GM12875 (cell line): ENCODE measurements at regions not wholly inside any gene's neighbourhood (a gene's known extent, or its start where the extent isn't known, plus 50 kb on each side); places are given as distances from the start of the nearest gene placed in this dataset.
"Not testable (repeated sequence)": the region's sequence is repeated elsewhere in the genome, so short reads cannot be mapped to it uniquely, and the experiment has no call there.

ENCODE experiments used
- H3K4me3 ChIP-seq: one replicate; pipeline ENCODE4 v1.5.1; 2011; ENCODE audit warnings: low read depth, low read length, control low read depth
- TF ChIP-seq, protein P1 (sequence below): IDR thresholded peaks from 2 replicates; pipeline ENCODE4 v1.5.1; 2011; ENCODE audit warnings: low read depth, mild to moderate bottlenecking, control low read depth, inconsistent platforms, low read length, moderate library complexity, borderline replicate concordance; ENCODE audit not compliant: insufficient read depth

DNA sequence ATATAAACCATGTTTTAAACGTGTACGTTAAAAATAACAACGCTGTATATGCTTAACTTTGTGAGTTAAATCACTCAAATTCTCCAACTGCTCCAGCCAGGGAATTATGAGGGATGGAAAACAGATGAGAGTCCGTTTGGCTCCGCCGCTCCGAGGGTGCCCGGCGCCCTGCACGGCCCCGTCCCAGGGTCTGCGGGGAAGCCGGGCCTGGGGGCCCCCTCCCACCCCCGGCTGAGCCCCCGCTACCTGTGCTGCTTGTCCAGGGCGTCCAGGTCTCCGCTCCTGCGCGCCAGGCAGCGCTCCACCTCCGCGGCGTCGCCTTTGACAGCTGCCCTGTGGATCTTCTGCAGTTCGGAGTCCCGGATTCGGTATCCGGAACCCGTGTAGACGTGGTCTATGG, 415.5 kb downstream of the FOXD4L4 start:
- H3K4me3 ChIP-seq: not testable (repeated sequence)

DNA sequence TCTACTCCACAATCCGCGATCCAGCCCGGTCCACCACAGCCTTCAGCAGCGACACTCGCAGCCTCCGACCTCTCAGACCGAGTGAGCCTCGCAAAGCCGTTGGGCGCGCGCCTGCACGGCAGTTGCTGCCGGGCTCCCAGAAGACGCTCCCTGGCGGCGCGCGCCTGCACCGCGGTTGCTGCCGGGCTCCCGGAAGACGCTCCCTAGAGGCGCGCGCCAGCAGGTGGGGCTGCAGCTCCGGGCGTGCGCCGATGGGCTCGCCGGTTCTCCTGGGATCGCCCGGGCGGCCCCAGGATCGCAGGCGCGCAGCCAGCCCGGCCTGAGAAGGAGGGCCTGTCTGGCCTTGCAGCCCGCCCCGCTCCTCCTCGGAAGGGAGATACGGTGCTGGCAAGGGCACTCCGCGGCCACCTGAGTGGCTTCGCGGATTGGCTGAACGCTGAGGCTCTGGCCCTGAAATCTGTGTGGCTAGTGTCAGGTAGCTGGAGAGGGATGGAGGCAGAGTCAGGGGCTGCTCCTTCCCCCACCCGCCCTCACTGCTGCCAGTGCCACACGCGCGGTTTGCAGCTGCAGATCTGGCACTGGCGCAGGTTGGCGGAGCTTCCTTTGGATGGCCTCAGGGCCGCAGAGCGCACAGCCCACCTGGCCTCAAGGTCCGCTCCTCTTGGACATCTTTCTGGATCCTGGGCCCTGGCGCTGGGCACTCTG, 416.2 kb downstream of the FOXD4L4 start:
- TF ChIP-seq, protein P1, sequence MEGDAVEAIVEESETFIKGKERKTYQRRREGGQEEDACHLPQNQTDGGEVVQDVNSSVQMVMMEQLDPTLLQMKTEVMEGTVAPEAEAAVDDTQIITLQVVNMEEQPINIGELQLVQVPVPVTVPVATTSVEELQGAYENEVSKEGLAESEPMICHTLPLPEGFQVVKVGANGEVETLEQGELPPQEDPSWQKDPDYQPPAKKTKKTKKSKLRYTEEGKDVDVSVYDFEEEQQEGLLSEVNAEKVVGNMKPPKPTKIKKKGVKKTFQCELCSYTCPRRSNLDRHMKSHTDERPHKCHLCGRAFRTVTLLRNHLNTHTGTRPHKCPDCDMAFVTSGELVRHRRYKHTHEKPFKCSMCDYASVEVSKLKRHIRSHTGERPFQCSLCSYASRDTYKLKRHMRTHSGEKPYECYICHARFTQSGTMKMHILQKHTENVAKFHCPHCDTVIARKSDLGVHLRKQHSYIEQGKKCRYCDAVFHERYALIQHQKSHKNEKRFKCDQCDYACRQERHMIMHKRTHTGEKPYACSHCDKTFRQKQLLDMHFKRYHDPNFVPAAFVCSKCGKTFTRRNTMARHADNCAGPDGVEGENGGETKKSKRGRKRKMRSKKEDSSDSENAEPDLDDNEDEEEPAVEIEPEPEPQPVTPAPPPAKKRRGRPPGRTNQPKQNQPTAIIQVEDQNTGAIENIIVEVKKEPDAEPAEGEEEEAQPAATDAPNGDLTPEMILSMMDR: peak; percentile 46
- not testable (repeated sequence) for H3K4me3 ChIP-seq

DNA sequence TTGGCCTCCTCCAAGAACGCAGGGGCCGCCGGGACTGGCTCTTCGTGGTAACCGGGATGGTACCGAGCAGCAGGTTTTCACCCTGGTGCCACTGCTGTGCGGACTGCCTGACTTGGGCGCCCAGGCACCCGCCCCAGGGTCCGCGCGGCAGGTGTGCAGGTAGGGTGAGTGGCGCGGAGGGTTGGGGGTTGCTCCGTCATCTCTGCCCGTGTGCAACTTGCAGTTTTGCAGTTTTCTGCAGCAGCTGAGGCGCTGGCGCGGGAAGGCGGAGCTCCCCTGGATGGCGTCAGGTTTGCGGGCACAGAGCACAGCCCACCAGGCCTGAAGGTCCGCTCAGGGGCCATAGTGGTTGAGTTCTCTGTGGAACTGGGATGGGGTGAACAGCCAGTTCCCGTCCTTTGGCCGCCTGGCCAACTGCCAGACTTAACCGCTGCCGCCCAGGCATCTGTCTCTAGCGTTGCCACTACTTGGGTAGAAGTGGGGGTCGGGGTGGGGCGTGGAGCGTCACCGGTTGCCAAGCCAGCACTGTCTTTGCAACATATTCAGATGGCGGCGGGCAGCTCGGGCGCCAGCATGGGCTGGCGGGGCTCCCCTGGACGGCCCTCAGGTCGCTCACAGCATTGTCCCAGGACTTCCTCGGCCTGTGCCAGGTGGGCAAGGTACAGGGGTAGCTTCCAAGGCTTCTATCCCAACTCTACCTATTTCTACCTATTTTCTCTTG, 417.2 kb downstream of the FOXD4L4 start:
- not testable (repeated sequence) for H3K4me3 ChIP-seq

DNA sequence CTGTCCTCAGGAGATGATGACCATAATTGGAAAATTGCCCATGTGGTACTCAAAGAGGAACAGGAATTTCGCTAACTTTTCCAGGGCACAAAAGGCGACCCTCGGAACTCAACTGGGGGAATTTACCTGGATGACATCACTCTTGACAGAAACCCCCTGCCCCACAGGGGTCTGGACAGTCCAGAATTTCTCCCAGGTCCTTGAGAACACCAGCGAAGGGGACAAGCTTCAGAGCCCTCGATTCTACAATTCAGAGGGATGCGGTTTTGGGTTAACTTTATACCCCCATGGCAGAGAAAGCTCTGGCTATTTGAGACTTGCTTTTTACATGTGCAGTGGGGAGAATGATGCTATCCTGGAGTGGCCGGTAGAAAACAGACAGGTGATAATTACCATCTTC, 445.4 kb downstream of the FOXD4L4 start:
- H3K4me3 ChIP-seq: not testable (repeated sequence)

DNA sequence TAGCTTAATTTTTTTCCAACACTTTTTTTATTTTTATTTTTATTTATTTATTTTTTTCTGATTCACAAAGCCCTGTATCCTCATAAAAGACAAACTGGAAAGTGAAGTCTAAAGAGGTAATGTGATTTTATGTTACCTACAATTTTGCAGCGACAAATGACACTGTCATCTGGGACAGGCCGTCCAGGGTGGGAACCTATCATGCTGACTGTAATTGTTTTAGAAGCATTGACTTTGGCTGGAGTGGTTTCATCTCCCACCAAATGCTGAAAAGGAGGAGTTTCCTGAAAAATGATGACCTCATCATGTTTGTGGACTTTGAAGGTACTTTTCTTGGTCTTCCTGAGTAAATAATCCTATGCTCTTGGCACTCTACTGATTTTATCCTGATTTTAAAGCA, 446.7 kb downstream of the FOXD4L4 start:
- not testable (repeated sequence) for H3K4me3 ChIP-seq

DNA sequence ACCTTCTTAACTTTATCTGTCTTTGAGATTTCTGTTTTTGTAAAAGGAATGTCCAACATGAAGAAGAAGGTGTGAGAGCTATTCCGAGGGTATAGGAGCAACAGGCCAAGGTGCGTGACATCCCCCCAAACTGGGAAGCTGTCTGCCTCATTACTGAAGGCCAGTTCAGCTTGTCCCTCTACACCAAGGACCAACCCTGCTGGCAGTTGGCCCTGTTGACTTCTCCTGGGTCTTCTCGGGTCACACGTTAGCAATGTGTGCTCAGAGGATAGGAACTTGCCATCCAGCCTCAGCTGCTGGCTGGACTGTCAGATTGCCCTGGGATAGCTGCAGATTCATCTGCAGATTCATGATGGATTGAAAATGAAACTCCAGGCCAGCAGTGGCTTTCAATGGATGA, 460.3 kb downstream of the FOXD4L4 start:
- H3K4me3 ChIP-seq: not testable (repeated sequence)

DNA sequence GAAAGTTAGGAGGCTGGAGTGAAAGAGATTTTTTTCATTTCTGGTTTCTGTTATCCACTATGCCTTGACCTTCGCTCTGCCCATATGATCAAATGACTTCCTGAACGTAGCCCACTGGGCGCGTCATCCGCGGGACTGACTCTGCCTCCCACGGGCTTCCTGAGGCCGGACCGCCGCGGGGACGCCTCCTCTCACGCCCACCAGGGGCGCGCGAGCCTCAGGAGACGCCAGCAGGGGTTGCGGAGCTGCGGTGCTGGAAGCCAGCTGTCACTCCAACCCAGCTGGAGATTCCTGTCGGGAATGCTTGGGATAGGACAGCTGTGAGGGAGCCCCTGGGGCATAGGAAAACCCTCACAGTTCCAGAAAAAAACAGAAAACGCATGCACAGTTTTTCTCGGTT, 461.5 kb downstream of the FOXD4L4 start:
- not testable (repeated sequence) for H3K4me3 ChIP-seq

DNA sequence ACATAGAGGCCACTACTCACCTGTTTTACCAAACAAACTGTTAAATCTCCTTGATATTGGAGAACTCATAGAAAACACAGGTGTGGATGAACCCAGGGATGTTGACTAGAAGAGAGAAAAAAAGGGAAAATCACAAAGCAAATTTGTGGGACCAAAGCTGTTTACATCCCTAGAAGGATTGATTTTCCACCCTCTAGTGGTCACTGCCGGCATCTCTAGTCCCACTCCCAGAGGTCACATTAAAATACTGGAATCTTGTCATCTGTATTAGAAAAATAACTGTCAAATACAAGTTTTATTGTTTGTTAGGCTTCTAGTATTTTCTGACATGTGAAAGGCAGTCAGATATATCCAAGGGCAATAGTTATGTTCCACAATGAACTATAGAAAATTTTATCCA, 469.7 kb downstream of the FOXD4L4 start:
- H3K4me3 ChIP-seq: not testable (repeated sequence)

DNA sequence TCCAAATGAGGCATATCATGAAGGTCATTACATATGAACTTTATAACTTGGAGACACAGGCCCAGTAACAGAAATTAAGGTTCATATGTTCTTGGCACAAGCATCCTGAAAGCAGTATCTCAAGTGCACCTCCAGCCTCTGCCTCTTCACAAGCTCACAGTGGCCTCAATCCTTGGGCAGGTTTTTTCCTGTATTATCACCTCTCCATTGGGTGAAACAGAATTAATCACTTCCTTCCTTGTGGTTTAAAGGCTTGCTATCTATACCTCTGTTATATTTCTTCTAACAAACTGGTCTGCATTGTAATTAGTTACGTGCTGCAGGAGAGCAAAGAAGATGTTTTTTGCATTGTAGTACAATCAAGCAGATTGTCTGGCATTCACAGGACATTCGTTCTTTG, 471.0 kb downstream of the FOXD4L4 start:
- H3K4me3 ChIP-seq: not testable (repeated sequence)

DNA sequence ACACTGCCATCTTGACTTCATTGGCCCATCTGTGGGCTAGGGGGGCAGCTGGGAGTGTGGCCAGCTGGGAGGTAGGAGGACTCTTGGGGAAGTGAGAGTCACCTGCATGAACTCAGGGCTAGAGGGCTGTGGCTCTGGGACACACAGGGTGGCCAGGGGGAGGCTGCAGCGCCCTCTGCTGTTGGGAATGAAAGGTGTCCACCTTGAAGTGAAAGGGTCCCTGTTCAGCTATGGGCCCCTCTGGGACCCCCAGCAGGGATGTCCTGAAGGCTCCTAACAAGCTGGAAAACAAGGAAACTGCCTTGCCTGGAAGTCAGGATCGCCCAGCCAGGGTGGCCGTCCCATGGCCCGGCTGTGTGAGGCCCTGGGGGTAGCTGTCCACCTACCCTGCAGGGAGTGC, 507.8 kb downstream of the FOXD4L4 start:
- H3K4me3 ChIP-seq: not testable (repeated sequence)

DNA sequence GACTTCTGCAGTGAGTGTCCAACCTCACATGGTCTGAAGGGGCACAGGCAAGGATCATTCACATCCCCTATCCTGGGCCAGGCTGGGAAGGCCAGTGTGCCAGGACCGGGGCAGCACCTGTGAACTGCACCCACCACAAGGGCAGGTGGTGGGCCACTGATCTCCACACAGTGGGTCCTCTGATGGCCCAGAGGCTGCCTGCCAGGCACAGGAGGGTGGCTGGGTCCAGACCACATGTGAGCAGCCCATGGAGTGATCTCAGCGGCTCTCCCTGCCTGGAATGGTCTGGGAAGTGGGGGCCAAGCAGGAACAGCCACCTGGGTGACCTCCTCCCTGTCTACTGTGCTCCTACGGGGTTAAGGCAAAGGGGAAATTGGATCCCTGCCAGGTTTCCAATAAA, 508.5 kb downstream of the FOXD4L4 start:
- not testable (repeated sequence) for H3K4me3 ChIP-seq

DNA sequence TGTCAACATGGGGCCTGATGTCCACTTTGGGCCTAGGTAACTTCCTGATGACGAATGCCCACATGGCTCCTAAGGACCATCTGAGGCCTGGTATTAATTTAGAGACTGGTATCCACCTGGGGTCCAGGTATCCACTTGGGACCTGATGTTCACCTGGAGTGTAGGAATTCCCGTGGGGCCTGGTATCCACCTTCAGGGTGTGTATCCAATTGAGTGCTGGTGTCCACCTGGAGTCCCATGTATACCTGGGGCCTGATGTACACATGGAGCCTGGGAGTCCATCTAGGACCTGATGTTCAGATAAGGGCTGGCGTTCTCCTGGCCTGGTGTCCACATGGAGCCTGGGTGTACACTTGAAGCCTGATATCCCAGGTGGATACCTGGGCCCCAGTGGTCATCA, 520.6 kb downstream of the FOXD4L4 start:
- H3K4me3 ChIP-seq: not testable (repeated sequence)

DNA sequence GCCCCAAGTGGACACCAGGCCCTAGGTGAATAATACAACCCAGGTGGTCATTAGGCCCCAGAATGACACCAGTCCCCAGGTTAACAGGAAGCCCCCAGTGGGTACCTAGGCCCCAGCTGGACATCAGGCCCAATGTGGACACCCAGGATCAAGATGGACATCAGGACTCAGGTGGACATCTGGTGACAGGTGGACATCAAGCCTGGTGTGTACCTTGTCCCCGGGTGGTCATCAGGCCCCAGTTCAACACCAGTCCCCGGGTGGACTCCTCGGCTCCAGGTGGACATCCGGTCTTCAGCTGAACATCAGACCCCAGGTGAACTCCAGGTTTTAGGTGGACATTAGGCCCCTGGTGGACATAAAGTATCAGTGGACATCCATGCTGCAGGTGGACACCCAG, 524.6 kb downstream of the FOXD4L4 start:
- not testable (repeated sequence) for H3K4me3 ChIP-seq

DNA sequence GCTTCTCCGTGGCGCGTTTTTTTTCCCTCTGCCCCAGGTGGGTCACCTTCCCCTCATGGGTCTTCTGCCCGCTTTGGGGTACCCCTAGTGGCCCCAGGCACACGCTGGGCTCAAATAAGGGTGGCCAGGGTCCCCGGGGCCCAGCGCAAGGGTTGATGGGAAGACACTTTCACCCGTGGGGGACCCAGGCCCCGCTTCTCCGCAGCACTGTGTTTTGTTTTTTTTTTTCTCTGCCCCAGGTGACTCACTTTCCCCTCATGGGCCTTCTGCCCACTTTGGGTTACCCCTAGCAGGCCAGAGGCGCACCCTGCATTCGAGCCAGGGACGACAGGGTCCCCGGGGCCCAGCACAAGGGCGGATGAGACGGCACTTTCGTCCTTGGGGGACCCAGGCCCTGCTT, 526.7 kb downstream of the FOXD4L4 start:
- not testable (repeated sequence) for H3K4me3 ChIP-seq

DNA sequence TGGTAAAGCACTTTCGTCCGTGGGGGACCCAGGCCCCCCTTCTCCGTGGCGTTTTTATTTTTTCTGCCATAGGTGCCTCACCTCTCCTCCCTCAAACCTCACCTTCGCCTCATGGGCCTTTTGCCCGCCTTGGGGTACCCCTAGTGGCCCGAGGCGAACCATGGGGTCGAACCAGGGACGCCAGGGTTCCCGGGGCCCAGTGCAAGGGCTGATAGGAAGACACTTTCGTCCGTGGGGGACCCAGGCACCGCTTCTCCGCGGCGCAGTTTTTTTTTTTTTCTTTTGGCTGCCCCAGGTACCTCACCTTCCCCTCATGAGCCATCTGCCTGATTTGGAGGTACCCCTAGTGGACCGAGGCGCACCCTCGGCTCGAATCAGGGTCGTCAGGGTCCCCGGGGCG, 527.8 kb downstream of the FOXD4L4 start:
- not testable (repeated sequence) for H3K4me3 ChIP-seq

DNA sequence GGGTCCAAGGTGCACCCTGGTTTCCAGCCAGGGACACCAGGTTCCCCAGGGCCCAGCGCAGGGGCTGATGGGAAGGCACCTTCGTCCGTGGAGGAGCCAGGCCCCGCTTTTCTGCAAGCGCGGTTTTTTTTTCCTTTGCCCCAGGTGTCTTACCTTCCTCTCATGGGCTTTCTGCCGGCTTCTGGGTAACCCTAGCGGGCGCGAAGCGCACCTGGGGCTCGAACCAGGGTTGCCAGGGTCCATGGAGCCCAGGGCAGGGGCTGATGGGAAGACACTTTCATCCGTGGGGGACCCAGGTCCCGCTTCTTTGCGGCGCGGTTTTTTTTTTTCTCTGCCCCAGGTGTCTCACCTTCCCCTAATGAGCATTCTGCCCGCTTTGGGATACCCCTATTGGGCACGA, 529.3 kb downstream of the FOXD4L4 start:
- not testable (repeated sequence) for H3K4me3 ChIP-seq

DNA sequence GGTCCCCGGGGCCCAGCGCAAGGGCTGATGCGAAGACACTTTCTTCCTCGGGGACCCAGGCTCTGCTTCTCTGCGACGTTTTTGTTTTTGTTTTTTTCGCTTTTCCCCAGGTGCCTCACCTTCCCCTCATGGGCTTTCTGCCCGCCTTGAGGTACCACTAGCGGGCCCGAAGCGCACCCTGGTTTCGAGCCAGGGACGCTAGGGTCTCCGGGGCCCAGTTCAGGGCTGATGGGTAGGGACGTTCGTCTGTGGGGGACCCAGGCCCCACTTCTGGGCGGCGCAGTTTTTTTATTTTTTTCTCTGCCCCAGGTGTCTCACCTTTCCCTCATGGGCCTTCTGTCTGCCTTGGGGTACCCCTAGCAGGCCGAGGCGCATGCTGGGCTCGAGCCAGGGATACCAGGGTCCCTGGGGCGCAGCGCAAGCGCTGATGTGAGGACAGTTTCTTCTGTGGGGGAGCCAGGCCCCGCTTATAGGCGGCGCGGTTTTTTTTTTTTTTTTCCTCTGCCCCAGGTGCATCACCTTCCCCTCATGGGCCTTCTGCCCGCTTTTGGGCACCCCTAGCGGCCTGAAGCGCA, 530.0 kb downstream of the FOXD4L4 start:
- H3K4me3 ChIP-seq: not testable (repeated sequence)

DNA sequence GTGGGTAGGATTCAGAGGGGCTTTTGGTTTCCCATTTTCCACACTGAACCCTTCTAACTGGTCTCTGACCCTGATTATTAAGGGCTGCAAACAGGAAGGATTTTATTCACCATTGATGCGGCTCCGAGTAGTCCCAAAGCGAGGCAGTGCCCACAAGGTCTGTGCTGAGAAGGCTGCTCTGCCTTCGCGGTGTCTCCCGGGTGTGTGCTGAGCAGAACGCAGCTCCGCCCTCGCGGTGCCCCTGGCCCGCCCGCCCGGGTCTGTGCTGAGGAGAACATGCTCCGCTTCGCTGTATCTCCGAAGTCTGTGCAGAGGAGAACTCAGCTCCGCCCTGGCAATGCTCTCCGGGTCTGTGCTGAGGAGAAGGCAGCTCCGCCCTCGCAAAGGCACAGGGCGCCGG, 530.7 kb downstream of the FOXD4L4 start:
- H3K4me3 ChIP-seq: not testable (repeated sequence)

DNA sequence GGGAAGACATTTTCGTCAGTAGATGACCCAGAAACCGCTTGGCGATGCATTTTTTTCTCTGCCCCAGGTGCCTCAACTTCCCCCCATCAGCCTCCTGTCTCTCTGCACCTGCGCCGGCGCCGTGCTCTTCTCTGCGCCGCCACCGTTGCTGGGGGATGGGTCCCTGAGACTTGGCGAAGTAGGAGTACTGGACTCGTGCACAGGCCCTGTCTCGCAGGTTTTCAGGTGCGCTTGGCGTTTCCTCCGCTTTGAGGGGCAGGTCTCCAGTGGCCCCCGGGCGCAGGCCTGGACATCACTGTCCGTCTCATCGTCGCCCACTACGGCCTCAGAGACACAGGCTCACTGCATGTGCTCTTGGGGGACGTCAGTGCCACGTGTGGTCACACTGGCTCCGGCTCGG, 532.1 kb downstream of the FOXD4L4 start:
- not testable (repeated sequence) for H3K4me3 ChIP-seq

DNA sequence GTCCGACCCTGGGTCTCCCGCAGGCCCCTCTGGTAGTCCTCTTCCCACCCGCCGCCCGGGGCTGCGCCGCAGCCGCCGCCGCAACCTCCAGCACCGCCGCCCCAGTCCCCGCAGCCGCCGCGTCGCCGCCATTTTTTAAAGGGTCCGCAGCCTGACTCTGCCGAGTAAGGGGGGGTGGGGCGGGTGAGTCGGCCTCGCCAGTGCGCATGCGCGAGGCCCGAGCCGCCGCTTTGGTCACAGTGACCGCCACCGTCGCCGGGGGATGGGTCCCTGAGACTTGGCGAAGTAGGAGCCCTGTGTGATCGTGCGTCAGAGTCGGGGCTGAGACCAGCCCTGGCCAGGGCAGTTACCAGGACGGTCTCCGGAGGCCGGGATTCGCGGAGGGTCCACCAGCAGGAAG, 532.8 kb downstream of the FOXD4L4 start:
- not testable (repeated sequence) for H3K4me3 ChIP-seq

DNA sequence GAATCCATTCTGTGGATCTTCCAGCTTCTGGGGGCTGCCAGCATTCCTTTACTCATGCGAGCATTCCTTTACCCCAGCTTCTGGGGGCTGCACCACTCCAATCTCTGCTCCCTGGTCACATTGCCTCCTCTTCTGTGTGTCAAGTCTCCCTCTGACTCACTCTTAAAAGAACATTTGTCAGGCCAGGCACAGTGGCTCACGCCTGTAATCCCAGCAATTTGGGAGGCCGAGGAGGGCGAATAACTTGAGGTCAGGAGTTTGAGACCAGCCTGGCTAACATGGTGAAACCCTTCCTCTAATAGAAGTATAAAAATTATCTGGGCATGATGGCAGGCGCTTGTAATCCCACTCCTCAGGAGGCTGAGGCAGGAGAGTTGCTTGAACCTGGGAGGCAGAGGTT, 541.9 kb downstream of the FOXD4L4 start:
- not testable (repeated sequence) for H3K4me3 ChIP-seq
